Stimulated activated CD8-positive, alpha-beta memory T cell treated with anti-CD3 and anti-CD28 coated beads, Interleukin-7, amount 100 ng/mL, for 48 hours (primary cell): ENCODE measurements at regions not wholly inside any gene's neighbourhood (a gene's known extent, or its start where the extent isn't known, plus 50 kb on each side); places are given as distances from the start of the nearest gene placed in this dataset.
"Not testable (repeated sequence)": the region's sequence is repeated elsewhere in the genome, so short reads cannot be mapped to it uniquely, and the experiment has no call there.

Experiments
- DNase-seq, 2 donors: peaks; one replicate each; pipeline ENCODE4 v3.0.0-alpha.2; 2020; ENCODE audit warnings: low read depth in 1 of 2; ENCODE audit errors: extremely low read depth in 1 of 2

GRCh38 chr20:29687438-29687837, 1570.0 kb upstream of the DEFB115 start:
- no peak for DNase-seq

DNA sequence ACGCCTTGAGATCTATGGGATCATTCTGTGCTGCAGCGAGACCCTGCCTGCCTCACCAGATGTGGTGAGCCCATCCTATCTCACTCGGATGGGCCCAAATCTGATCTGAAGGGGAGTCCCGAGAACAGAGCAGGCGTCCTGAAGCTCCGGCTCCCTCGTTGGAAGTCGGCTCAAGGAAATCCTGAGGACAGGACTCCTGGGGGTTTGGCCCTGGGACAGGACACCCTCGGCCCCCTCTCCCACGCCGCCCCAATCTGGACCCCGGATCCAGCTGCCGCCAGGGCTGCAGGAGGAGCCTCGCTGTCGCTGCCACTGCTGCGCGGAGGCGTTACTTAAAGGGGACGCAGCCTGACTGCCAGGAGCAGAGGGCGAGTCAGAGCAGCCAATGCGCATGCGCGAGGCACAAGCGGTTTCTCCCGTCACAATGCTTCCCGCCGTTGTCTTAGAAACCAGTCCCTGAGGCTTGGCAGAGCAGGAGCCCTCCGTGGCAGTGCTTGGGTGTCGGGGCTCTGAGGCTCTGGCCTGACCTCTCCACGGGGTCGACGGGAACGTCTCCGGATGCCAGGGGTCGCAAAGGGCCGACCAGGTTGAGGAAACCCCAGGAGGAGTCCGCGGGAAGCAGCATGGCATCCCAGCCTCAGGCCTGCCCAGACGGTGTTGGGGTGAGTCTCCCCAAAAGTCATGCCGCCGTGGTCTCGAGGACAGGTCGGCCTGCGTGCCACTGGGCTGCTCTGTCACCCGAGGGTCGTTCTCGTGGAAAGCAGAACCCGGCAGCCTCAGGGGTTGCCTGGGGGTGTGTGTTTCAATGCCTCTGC, 1567.8 kb upstream of the DEFB115 start:
- DNase-seq: peak in 1 of 2 donors; percentile 38

GRCh38 chr20:29690274-29690673, 1567.2 kb upstream of the DEFB115 start:
- DNase-seq: no peak

- no peak for DNase-seq
Observed at GRCh38 chr20:29740601-29740950, 1516.9 kb upstream of the DEFB115 start.

- no peak for DNase-seq
Observed at GRCh38 chr20:29740951-29741593, 1516.4 kb upstream of the DEFB115 start.

- DNase-seq: no peak
Observed at GRCh38 chr20:29741594-29741893, 1515.9 kb upstream of the DEFB115 start.

GRCh38 chr20:29741894-29742698, 1515.4 kb upstream of the DEFB115 start:
- no peak for DNase-seq

DNA sequence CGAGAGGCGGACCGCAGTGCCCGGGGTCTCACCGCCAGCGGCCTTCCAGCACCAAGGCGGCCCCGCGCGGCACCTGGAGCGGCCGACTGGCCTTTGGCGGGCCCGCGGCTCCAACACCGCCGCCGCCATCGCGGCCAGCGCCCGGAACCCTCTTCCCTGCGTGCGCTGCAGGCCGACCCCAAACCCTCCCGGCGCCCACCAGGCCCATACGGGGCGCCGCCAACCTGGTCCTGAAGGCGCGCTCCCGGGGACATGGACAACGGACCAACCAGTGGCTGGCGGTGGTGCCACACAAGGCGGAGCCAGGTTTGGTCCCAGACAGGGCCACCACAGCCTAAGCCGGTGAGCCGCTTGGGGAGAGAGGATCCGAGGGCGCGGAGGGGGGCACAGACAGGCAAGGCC, 1514.8 kb upstream of the DEFB115 start:
- DNase-seq: no peak

DNA sequence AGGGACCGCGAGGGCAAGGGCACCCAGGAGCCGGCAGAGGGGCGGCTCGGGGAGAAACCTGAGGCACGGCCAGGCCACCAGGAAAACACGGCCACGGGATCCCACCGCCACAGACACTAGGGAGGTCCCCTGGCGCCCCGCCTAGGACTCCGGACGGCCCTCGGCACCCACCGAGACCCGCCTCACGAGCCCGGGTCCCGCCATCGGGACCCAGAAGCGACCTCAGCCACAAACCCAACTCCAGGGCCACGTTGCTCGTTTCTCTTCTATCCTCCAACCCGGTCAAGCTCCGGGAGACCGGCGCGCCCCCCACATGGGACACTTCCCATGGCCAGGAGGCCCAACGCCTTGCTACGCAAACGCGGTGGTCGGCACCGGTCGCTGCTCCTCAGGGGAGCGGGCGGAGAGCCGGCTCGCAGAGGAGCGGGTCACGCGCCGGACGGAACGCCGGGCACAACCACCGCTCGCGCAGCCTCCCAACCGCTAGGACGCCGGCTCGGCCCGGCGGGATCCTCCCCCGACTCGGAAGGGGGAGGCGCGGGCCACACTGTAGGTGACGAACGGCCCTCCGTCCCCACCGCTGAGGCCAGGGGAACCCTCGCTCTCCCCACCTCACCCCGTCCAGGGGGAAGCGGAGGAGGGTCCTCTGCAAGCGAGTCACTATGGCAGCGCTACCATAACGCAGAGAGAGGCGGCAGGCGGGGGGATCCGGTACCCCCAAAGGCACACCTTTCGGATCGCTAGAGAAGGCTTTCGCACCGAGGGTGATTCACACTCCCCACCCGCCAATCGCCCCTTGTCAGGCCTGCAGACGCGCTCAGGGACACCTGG, 1514.1 kb upstream of the DEFB115 start:
- no peak for DNase-seq

DNA sequence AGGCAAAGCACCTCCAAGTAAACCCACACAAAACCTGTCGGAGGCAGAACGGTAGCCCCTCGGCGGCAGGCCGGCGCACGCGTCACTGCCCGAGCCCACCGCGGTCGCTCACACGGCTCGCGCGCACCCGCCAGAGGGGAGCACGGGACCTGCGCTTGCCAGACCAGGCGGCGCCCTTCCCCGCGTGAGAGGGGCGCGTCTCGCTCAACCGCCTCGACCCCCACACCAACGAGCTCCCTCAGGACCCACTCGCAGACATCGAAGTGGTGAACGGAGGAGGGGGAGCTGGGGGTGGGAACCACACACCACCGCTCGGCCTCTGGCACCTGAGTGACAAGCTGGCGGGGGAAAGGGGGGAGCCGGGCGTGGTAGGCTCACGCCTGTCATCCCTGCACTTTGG, 1513.4 kb upstream of the DEFB115 start:
- no peak for DNase-seq

DNA sequence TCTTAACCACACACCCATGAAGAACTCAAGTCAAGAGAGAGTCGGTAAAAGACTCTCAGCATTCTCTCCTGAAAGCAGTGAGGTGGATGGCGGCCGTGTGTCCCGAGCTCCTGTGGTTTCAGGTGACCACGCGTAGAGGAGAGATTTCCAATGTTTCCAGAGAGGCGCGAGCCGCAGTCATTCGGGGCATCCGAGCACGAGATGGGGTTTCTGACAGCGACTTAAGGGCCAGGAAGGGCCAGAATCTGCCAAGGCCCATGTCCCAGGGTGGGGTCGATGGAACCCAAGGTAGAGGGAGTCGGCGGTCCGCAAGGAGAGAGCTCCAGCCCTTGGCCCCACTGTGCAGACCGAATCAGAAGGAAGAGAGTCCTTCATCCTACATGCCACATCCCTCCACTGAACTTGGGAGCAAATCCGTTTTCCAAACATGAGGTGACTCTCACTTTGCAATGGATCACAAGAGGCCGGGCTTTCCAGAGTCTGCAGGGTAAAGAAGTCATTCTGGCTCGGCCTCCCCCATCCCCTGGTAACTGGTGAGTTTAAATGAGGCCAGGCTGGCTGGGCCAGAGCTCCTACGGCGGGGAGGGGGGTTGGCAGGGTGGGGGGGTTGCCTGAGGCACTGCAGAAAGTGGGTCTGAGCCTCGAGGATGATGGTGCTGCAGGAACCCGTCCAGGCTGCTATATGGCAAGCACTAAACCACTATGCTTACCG, 1511.8 kb upstream of the DEFB115 start:
- not testable (repeated sequence) for DNase-seq

DNA sequence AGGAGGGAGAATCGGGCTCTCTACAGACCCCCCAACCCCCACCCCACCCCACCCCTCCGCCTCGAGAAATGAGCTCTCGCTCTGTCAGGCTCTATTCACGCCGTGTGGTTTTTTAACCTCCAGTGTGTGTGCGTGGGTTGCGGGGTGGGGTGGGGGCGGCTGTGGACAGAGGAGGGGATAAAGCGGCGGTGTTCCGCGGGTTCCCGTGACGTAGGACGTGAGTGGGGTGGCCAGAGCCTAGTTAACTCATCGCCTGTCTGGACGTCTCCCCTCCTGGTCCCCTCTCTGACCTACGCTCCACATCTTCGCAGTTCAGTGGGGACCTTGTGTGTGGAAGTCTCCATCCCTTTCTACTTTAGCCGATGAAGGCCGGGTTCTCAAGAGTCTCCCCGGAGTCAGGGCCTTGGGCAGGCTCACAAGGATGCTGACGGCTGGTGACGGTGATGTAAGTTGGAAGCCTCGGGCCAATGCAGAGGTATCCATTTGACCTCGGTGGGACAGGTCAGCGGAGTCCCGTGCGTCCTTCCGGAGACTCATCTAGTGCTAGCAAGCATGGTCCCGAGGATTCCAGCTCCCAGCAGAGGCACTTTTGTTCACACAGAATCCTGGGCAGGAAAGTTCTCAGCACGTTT, 1507.1 kb upstream of the DEFB115 start:
- no peak for DNase-seq

DNA sequence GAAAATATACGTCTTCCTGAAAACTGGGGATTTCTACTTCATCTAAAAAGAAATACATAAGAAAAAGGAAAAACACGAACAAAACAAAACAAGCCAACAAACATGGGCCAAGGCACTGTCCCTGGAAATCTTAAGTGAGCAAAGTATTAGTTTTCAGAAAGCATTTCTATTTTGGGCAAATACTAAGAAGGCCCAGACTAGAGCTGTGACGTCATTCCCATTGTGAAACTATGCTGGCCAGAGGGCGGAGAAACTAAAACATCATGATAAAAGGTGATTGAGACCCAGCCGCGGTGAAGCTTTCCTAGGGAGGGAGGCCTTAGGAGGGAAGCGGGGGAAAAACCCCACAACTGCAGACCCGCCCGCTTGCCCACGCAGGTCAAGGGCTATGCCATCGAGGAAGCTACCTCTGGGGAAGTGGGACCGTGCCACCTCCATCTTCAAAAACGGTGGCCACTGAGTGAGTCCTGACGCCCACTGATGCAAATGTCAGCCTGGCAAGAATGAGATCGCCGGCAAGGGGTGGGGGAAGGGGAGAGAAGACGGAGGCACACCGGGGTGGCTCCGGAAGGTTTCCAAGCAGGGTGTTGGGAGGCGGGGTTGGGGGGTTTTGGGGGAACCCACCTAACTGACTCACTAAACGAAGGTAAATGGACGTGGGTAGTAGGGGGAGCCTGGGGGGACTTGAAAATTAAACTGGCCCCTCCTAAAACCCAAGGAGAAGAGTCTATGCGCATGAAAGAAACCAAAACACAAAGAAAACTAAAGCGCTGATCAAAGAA, 1504.6 kb upstream of the DEFB115 start:
- DNase-seq: peak in 1 of 2 donors; percentile 60

DNA sequence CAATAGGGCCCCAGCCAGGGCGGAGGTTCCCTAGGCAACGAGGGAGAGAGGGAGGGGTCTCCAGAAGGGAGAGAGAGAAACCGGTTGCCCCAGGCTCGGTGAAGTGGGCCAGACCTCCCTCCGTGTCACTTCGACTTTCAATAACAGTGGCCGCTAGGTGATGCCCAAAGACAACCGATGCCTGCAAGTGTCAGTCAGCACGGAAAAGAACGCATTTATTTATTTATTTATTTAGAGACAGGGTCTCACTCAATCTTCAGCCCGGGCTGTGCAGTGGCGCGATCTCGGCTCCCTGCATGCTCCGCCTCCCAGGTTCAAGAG, 1504.1 kb upstream of the DEFB115 start:
- peak in 1 of 2 donors; percentile 42 for DNase-seq

DNA sequence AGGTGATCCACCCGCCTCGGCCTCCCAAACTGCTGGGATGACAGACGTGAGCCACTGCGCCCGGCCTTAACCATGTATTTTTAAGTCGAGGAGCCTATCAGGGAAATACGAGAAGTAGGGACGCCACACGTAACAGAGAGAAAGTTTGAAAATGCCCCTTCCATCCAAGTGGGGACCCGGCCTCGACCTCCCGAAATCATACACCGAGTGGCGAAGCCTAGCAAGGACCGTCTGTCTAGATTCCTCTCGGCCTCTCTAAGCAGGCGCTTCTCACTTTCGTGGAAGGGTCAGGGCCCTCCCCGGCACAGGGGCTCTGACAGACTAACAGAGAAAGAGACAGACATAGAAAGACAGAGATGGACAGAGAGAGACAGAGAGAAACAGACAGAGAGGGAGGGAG, 1503.6 kb upstream of the DEFB115 start:
- DNase-seq: not testable (repeated sequence)

- not testable (repeated sequence) for DNase-seq
Observed at GRCh38 chr20:29755854-29756498, 1501.5 kb upstream of the DEFB115 start.

GRCh38 chr20:29756664-29757063, 1500.8 kb upstream of the DEFB115 start:
- no peak for DNase-seq

DNA sequence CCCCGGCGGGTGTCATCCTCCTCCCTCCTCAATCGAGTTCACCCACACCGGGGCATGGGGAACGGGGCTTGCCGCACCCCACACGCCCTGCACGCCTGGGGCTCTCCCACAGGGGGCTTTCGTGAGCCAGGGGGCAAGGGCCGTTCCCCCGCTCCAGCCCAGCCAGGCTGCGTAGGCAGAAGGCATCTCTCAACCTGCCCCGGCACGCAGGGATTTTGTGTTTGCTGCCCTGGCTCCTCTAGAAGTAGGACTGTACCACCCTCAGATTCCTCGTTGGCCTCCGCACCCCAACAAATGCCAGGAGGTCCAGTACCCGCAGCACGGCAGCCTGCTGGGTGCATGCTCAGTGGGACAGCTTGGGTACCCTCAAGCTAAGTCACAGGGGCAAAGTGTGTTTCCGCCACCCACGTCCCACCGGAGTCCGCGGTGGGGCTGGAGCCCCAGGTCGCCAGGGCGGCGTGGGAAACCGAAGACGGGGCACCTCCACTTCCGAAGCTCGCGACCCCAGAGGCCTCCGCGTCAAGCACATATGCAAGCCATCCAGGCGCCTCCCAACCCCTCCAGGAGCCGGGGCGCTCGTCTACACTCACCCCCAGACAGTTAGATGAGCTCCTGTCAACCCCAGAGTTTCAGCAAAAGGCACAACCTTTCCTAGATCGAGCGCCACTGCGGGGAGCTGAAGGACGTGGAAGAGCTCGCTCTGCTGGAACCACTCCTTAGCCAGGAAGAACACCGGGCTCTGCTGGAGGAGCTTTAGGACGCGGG, 1495.7 kb upstream of the DEFB115 start:
- not testable (repeated sequence) for DNase-seq
